HFFc6 (cell line): ENCODE measurements at regions not wholly inside any gene's neighbourhood (a gene's known extent, or its start where the extent isn't known, plus 50 kb on each side); places are given as distances from the start of the nearest gene placed in this dataset.

Source experiments
- DNase-seq: peaks from one replicate; pipeline ENCODE4 v3.0.0-alpha.2; 2018
- H3K27ac Mint-ChIP-seq: 2 replicates; pipeline ENCODE4 v1.8.0; 2020; ENCODE audit warnings: mild to moderate bottlenecking, mixed read lengths
- H3K27me3 Mint-ChIP-seq: 2 replicates; pipeline ENCODE4 v1.8.0; 2021; ENCODE audit warnings: mild to moderate bottlenecking, moderate library complexity, mixed read lengths; ENCODE audit not compliant: insufficient read depth
- H3K36me3 Mint-ChIP-seq: 2 replicates; pipeline ENCODE4 v1.8.0; 2021; ENCODE audit warnings: low read depth, mixed read lengths
- H3K4me1 Mint-ChIP-seq: 2 replicates; pipeline ENCODE4 v1.8.0; 2020; ENCODE audit warnings: low read depth, mixed read lengths
- H3K4me3 Mint-ChIP-seq: 2 replicates; pipeline ENCODE4 v1.8.0; 2020; ENCODE audit warnings: mild to moderate bottlenecking, moderate library complexity, mixed read lengths
- H3K9me3 Mint-ChIP-seq: 2 replicates; pipeline ENCODE4 v1.8.0; 2020; ENCODE audit warnings: mild to moderate bottlenecking, mixed read lengths
- TF ChIP-seq, protein P1 (sequence below): fragments of 200-600 bp; sonication (generic); IDR thresholded peaks from 2 replicates; pipeline ENCODE4 v1.5.0; 2021; ENCODE audit warnings: antibody characterized with exemption, mild to moderate bottlenecking

DNA sequence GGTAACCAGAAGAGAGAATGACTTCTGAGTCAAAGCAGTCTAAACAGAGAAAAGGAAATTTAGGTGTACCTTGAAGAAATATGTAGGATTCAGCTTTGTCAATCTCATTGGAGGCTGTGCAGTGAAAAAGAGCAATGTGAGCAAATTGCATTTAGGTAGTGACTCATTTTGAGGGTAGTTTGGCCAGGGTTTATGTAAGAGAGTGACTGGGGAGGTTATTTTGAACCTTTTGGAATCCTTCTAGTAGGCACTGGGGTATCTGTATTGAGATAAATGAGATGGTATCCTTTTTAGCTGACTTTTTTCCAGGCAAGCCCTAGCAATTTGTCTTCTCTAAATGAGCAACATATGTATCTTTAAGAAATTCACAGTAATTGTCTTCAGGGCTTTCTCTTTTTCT is 95.9 kb downstream of the DISP1 start:
- Mint-ChIP-seq H3K9me3 (no peaks in the 10 kb centered on the region), H3K27me3 (peaks cover 1% of the 10 kb centered on the region; the same call in 1 of the 2 replicates), H3K36me3 (no peaks in the 10 kb centered on the region), H3K4me3 (0 out of 2 replicates have a peak overlapping the region, but pooled peaks have one; percentile 5), H3K4me1 (peaks cover 56% of the 10 kb centered on the region), H3K27ac (peak overlapping the region; percentile 68)
- TF ChIP-seq, protein P1, sequence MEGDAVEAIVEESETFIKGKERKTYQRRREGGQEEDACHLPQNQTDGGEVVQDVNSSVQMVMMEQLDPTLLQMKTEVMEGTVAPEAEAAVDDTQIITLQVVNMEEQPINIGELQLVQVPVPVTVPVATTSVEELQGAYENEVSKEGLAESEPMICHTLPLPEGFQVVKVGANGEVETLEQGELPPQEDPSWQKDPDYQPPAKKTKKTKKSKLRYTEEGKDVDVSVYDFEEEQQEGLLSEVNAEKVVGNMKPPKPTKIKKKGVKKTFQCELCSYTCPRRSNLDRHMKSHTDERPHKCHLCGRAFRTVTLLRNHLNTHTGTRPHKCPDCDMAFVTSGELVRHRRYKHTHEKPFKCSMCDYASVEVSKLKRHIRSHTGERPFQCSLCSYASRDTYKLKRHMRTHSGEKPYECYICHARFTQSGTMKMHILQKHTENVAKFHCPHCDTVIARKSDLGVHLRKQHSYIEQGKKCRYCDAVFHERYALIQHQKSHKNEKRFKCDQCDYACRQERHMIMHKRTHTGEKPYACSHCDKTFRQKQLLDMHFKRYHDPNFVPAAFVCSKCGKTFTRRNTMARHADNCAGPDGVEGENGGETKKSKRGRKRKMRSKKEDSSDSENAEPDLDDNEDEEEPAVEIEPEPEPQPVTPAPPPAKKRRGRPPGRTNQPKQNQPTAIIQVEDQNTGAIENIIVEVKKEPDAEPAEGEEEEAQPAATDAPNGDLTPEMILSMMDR = no peak
- DNase-seq = peak; percentile 22

DNA sequence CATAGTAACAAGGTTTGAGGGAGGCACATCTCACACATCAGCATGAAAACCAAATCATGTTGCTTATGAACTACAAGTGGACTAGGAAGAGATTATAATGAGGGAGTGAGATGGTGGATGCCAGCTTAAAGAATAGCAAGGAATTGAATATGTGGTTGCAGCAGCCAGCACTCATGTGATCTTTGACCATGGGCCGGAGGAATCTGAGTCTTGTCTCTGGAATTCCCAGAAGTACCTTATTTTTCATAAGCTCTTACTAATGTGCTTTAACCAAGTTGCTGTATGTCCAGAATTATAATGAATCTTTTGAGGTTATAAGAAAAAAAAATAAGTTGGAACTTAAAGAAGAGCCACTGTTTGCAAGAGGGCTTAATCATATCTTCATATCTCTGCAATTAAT is 97.0 kb downstream of the DISP1 start:
- TF ChIP-seq, protein P1 = no peak
- H3K9me3 Mint-ChIP-seq = peaks cover 3% of the 10 kb centered on the region; the same call in 1 of the 2 replicates
- H3K27me3 Mint-ChIP-seq = peaks cover 1% of the 10 kb centered on the region; the same call in 1 of the 2 replicates
- peak; percentile 68 for DNase-seq
- H3K4me1 Mint-ChIP-seq = peaks cover 59% of the 10 kb centered on the region
- H3K4me3 Mint-ChIP-seq = 0 out of 2 replicates have a peak overlapping the region, but pooled peaks have one; percentile 2
- peak overlapping the region; percentile 68 for H3K27ac Mint-ChIP-seq
- peaks cover 5% of the 10 kb centered on the region for H3K36me3 Mint-ChIP-seq

DNA sequence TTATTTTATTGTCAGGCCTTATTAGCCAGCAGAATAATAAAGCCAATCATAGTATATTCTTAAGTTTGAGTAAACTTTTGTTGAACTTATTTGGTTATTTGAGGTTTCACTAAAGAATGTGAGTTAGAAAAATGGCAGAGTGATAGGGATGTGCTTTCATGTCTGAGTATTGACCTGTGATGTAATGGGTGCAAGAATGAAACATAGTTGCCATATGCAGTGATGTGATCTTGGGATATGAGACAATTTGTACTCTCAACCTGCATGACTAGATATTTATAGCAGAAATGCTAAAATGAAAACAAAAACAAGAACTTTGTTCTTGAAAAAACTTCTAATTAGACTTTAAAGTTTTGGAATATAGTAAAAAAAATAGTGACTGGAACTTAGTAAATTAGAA is 97.9 kb downstream of the DISP1 start:
- TF ChIP-seq, protein P1 = no peak
- Mint-ChIP-seq H3K27me3 (peaks cover 1% of the 10 kb centered on the region; the same call in 1 of the 2 replicates), H3K9me3 (peaks cover 11% of the 10 kb centered on the region), H3K36me3 (peaks cover 13% of the 10 kb centered on the region), H3K4me1 (peaks cover 59% of the 10 kb centered on the region), H3K4me3 (0 out of 2 replicates have a peak overlapping the region, but pooled peaks have one; percentile 2), H3K27ac (peak overlapping the region; percentile 68)
- DNase-seq = no peak

DNA sequence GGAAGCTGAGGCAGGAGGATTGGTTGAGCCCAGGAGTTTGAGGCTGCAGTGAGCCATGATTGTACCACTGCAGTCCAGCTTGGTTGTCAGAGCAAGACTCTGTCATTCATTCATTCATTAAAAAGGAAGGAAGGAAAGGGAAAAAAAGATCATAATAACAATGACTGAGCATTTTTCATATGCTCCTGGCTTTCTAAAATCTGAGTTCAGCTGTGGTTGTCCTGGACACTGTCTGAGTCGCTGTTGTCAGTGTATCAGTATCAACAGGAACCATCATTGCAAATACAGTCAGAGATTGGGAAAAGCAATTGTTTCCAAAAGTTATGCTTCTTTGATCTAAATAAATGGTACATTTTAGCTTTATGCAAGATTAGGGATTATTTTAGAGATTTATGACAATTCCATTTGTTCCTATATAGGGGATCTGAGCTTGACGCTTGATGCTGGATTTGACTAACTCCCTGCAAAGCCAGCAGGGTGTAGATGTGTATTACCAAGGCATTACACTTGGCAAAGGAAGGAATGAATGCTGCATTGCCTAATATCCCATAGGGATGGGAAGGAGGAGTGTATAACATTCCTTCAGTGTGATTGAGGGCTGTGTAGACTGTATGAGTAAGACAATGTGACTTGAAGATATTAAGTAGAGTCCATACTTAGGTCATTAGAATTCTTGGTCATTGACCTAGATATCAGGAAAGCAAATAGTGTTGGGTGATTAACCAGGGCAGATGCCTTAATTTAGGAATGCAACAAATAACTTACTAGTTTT is 100.2 kb downstream of the DISP1 start:
- peaks cover 23% of the 10 kb centered on the region for H3K9me3 Mint-ChIP-seq
- DNase-seq = peak; percentile 74
- H3K27me3 Mint-ChIP-seq = no peaks in the 10 kb centered on the region
- peak overlapping the region; percentile 81 for H3K27ac Mint-ChIP-seq
- H3K4me1 Mint-ChIP-seq = peaks cover 69% of the 10 kb centered on the region
- no peak overlapping the region for H3K4me3 Mint-ChIP-seq
- H3K36me3 Mint-ChIP-seq = peaks cover 26% of the 10 kb centered on the region
- TF ChIP-seq, protein P1 = no peak

DNA sequence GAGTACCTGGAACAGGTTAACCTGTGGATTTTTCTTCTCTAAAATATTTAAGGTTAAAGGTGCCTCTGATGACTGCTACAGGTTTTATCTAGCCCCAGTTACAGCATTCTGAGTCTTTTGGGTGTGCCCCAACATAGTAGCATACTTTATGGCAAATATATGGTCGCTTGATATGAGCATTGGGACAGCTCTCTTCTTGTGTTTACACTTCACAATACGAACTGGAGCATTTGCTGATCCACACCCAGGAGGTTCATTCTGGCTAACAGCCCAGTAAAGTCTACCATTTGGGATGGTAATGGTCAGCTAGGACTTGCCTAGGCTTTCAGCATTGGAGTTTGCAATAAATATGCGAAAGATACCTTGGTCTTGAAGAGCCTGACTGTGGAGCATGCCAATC is 101.3 kb downstream of the DISP1 start:
- Mint-ChIP-seq H3K4me3 (no peak overlapping the region), H3K36me3 (peaks cover 26% of the 10 kb centered on the region), H3K27ac (no peak overlapping the region), H3K27me3 (no peaks in the 10 kb centered on the region), H3K4me1 (peaks cover 64% of the 10 kb centered on the region), H3K9me3 (peaks cover 23% of the 10 kb centered on the region)
- TF ChIP-seq, protein P1 = no peak
- no peak for DNase-seq
